Nucleus accumbens (tissue), 56 donors: ENCODE measurements at regions not wholly inside any gene's neighbourhood (a gene's known extent, or its start where the extent isn't known, plus 50 kb on each side); places are given as distances from the start of the nearest gene placed in this dataset.
"Not testable (repeated sequence)": the region's sequence is repeated elsewhere in the genome, so short reads cannot be mapped to it uniquely, and the experiment has no call there.

Source experiments
- DNase-seq, 56 donors: peaks; one replicate each; lab custom pipeline; 2025; lab: John Stamatoyannopoulos, UW

GRCh38 chr2:8103085-8103708 is 578.7 kb upstream of the ID2 start:
- DNase-seq, result no peak

- no peak for DNase-seq
These were observed 574.7 kb upstream of the ID2 start for GRCh38 chr2:8107150-8107549.

GRCh38 chr2:8107621-8108378 is 574.1 kb upstream of the ID2 start:
- DNase-seq, result no peak

GRCh38 chr2:8110716-8111115 is 571.1 kb upstream of the ID2 start:
- DNase-seq, result no peak

- no peak for DNase-seq
These were observed 570.7 kb upstream of the ID2 start for GRCh38 chr2:8111193-8111592.

- no peak for DNase-seq
These were observed 566.4 kb upstream of the ID2 start for GRCh38 chr2:8115456-8115855.

- no peak for DNase-seq
These were observed 565.9 kb upstream of the ID2 start for GRCh38 chr2:8115966-8116365.

- no peak for DNase-seq
These were observed 565.2 kb upstream of the ID2 start for GRCh38 chr2:8116661-8117060.

GRCh38 chr2:8118940-8119781 is 562.7 kb upstream of the ID2 start:
- DNase-seq, result no peak

GRCh38 chr2:8119782-8120505 is 561.9 kb upstream of the ID2 start:
- DNase-seq, result no peak

GRCh38 chr2:8120506-8120860 is 561.4 kb upstream of the ID2 start:
- no peak for DNase-seq

- no peak for DNase-seq
These were observed 560.6 kb upstream of the ID2 start for GRCh38 chr2:8121022-8121825.

GRCh38 chr2:8121826-8122513 is 559.9 kb upstream of the ID2 start:
- no peak for DNase-seq

GRCh38 chr2:8122520-8122919 is 559.3 kb upstream of the ID2 start:
- DNase-seq, result no peak

GRCh38 chr2:8123464-8123863 is 558.4 kb upstream of the ID2 start:
- no peak for DNase-seq

GRCh38 chr2:8125741-8126711 is 555.8 kb upstream of the ID2 start:
- no peak for DNase-seq

GRCh38 chr2:8126783-8127182 is 555.1 kb upstream of the ID2 start:
- DNase-seq, result no peak

GRCh38 chr2:8131423-8131822 is 550.4 kb upstream of the ID2 start:
- not testable (repeated sequence) for DNase-seq
